ENCODE measurements at regions not wholly inside any gene's neighbourhood (a gene's known extent, or its start where the extent isn't known, plus 50 kb on each side); places are given as distances from the start of the nearest gene placed in this dataset.

DNA sequence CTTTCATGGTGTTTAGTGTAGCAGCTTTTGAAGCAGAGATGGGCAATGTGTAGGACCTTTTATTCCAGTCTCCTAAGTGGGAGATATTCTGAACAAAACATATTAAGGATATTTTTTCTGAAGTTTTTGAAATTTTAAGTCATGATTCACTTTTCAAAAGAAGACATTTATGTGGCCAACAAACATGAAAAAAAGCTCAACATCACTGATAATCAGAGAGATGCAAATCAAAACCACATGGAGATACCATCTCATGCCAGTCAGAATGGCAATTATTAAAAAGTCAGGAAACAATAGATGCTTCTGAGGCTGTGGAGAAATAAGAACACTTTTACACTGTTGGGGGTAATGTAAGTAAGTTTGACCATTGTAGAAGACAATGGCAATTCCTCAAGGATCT lies 76.0 kb downstream of the FAT4 start (continued):
- TF ChIP-seq, protein P1, sequence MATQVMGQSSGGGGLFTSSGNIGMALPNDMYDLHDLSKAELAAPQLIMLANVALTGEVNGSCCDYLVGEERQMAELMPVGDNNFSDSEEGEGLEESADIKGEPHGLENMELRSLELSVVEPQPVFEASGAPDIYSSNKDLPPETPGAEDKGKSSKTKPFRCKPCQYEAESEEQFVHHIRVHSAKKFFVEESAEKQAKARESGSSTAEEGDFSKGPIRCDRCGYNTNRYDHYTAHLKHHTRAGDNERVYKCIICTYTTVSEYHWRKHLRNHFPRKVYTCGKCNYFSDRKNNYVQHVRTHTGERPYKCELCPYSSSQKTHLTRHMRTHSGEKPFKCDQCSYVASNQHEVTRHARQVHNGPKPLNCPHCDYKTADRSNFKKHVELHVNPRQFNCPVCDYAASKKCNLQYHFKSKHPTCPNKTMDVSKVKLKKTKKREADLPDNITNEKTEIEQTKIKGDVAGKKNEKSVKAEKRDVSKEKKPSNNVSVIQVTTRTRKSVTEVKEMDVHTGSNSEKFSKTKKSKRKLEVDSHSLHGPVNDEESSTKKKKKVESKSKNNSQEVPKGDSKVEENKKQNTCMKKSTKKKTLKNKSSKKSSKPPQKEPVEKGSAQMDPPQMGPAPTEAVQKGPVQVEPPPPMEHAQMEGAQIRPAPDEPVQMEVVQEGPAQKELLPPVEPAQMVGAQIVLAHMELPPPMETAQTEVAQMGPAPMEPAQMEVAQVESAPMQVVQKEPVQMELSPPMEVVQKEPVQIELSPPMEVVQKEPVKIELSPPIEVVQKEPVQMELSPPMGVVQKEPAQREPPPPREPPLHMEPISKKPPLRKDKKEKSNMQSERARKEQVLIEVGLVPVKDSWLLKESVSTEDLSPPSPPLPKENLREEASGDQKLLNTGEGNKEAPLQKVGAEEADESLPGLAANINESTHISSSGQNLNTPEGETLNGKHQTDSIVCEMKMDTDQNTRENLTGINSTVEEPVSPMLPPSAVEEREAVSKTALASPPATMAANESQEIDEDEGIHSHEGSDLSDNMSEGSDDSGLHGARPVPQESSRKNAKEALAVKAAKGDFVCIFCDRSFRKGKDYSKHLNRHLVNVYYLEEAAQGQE (IDR thresholded peaks at IDR 0.05): no peak
- TF ChIP-seq JUND (IDR thresholded peaks at IDR 0.05): no peak
- TF ChIP-seq, protein P2, sequence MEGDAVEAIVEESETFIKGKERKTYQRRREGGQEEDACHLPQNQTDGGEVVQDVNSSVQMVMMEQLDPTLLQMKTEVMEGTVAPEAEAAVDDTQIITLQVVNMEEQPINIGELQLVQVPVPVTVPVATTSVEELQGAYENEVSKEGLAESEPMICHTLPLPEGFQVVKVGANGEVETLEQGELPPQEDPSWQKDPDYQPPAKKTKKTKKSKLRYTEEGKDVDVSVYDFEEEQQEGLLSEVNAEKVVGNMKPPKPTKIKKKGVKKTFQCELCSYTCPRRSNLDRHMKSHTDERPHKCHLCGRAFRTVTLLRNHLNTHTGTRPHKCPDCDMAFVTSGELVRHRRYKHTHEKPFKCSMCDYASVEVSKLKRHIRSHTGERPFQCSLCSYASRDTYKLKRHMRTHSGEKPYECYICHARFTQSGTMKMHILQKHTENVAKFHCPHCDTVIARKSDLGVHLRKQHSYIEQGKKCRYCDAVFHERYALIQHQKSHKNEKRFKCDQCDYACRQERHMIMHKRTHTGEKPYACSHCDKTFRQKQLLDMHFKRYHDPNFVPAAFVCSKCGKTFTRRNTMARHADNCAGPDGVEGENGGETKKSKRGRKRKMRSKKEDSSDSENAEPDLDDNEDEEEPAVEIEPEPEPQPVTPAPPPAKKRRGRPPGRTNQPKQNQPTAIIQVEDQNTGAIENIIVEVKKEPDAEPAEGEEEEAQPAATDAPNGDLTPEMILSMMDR (IDR thresholded peaks at IDR 0.05; ENCODE audit: low read depth, low read length, missing input control): no peak

DNA sequence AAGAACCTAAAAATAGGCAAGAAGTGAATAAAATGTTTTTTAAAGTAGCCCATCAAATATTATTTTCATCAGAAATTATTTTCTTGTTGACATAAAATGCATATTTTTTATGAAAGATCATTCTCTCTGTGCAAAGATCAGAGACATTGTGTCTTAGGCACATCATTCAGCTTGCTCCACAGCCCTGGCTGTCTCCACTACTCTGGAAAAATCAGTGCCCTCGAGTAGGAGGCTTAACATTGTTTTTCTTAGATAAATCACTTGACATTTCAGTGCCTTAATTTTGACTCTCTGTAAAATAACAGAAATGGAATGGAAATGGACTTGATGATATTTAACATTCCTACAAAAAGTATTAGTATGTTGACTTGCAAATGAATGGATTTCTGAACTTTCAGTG lies 77.9 kb downstream of the FAT4 start:
- Histone ChIP-seq H3K36me3 (ENCODE audit: control insufficient read depth in 4 of 4, insufficient read depth in 3 of 4, low read depth in 1 of 4, low read length in 3 of 4) (no peaks in the 10 kb centered on the region), H3K27ac (ENCODE audit: low read depth in 1 of 2, low read length in 2 of 2) (no peak overlapping the region), H3K9ac (ENCODE audit: low read depth in 1 of 2, low read length in 2 of 2) (no peak overlapping the region), H3K4me3 (ENCODE audit: low read depth in 1 of 3, low read length in 3 of 3) (no peak overlapping the region), H3K4me1 (ENCODE audit: control insufficient read depth in 4 of 4, insufficient read depth in 4 of 4, low read length in 3 of 4) (peaks cover 0 to 3% (median 0%) of the 10 kb centered on the region in 4 donors), H3K27me3 (ENCODE audit: control insufficient read depth in 4 of 4, insufficient read depth in 4 of 4, low read length in 3 of 4) (no peaks in the 10 kb centered on the region), H3K9me3 (ENCODE audit: control insufficient read depth in 4 of 4, low read length in 3 of 4) (no peaks in the 10 kb centered on the region)
- TF ChIP-seq, protein P3, sequence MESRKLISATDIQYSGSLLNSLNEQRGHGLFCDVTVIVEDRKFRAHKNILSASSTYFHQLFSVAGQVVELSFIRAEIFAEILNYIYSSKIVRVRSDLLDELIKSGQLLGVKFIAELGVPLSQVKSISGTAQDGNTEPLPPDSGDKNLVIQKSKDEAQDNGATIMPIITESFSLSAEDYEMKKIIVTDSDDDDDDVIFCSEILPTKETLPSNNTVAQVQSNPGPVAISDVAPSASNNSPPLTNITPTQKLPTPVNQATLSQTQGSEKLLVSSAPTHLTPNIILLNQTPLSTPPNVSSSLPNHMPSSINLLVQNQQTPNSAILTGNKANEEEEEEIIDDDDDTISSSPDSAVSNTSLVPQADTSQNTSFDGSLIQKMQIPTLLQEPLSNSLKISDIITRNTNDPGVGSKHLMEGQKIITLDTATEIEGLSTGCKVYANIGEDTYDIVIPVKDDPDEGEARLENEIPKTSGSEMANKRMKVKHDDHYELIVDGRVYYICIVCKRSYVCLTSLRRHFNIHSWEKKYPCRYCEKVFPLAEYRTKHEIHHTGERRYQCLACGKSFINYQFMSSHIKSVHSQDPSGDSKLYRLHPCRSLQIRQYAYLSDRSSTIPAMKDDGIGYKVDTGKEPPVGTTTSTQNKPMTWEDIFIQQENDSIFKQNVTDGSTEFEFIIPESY (IDR thresholded peaks at IDR 0.05): no peak
- TF ChIP-seq HNF4A (conservative IDR thresholded peaks at IDR 0.05) (no peak), RXRA (IDR thresholded peaks at IDR 0.05) (no peak), NR2F2 (IDR thresholded peaks at IDR 0.05) (no peak), GABPA (IDR thresholded peaks at IDR 0.05 in 1 of 2, conservative IDR thresholded peaks at IDR 0.05 in 1 of 2) (no peak), FOXA2 (IDR thresholded peaks at IDR 0.05) (no peak), FOXA1 (IDR thresholded peaks at IDR 0.05) (no peak)
- TF ChIP-seq, protein P2 (IDR thresholded peaks at IDR 0.05; ENCODE audit: low read depth, low read length, missing input control): no peak
- 51% methylated on average over 1 of the region's 1 CpG for whole genome bisulfite sequencing
- no peak for DNase-seq (ENCODE audit: low spot score)

DNA sequence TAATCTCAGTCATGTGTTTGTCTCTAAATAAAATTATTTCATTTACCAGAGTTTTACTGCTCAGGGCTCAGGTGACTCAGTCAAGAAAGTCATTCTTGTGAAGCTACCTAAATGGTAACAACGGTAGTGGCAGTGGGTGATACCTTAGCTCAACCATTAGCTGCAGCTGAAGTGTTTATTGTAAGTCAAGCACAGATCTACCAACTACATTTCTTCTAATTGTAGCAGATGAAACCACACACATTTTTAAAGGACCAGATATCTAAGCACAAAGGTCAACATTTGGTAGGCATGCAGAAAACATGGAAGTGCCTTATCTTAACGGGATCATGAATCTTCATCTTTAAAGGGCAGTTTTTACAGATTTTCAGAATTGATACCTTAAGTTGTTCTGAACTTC lies 79.1 kb downstream of the FAT4 start:
- Histone ChIP-seq H3K27me3 (ENCODE audit: control insufficient read depth in 4 of 4, insufficient read depth in 4 of 4, low read length in 3 of 4) (no peaks in the 10 kb centered on the region), H3K9me3 (ENCODE audit: control insufficient read depth in 4 of 4, low read length in 3 of 4) (no peaks in the 10 kb centered on the region), H3K4me3 (ENCODE audit: low read depth in 1 of 3, low read length in 3 of 3) (no peak overlapping the region), H3K27ac (ENCODE audit: low read depth in 1 of 2, low read length in 2 of 2) (no peak overlapping the region), H3K9ac (ENCODE audit: low read depth in 1 of 2, low read length in 2 of 2) (no peak overlapping the region), H3K36me3 (ENCODE audit: control insufficient read depth in 4 of 4, insufficient read depth in 3 of 4, low read depth in 1 of 4, low read length in 3 of 4) (no peaks in the 10 kb centered on the region), H3K4me1 (ENCODE audit: control insufficient read depth in 4 of 4, insufficient read depth in 4 of 4, low read length in 3 of 4) (peaks cover 0 to 3% (median 0%) of the 10 kb centered on the region in 4 donors)
- WGBS: 65% methylated on average over 2 of the region's 2 CpGs
- DNase-seq (ENCODE audit: low spot score): no peak
- TF ChIP-seq EGR1 (IDR thresholded peaks at IDR 0.05; ENCODE audit: low read depth in 2 of 2) (no peak), HNF4G (IDR thresholded peaks at IDR 0.05) (no peak), JUND (IDR thresholded peaks at IDR 0.05) (no peak), NR2F2 (IDR thresholded peaks at IDR 0.05) (no peak), YY1 (IDR thresholded peaks at IDR 0.05) (no peak), TAF1 (conservative IDR thresholded peaks at IDR 0.05) (no peak), FOXA2 (IDR thresholded peaks at IDR 0.05) (no peak), FOXA1 (IDR thresholded peaks at IDR 0.05) (no peak)
- TF ChIP-seq, protein P4, sequence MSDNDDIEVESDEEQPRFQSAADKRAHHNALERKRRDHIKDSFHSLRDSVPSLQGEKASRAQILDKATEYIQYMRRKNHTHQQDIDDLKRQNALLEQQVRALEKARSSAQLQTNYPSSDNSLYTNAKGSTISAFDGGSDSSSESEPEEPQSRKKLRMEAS (IDR thresholded peaks at IDR 0.05): no peak
- TF ChIP-seq, protein P2 (IDR thresholded peaks at IDR 0.05; ENCODE audit: low read depth, low read length, missing input control): no peak
